H9 (cell line): ENCODE measurements at regions not wholly inside any gene's neighbourhood (a gene's known extent, or its start where the extent isn't known, plus 50 kb on each side); places are given as distances from the start of the nearest gene placed in this dataset.

ENCODE experiments used
- DNase-seq: peaks from one replicate; pipeline ENCODE4 v3.0.0-alpha.2; 2017
- H2AFZ ChIP-seq: one replicate; pipeline ENCODE4 v1.6.1; 2013; ENCODE audit warnings: mild to moderate bottlenecking, low read length, control low read depth, moderate library complexity
- H2AK5ac ChIP-seq: 2 replicates; pipeline ENCODE4 v1.6.1; 2013; ENCODE audit warnings: low read length, control low read depth, mixed read lengths; ENCODE audit not compliant: insufficient read length
- H2BK120ac ChIP-seq: one replicate; pipeline ENCODE4 v1.6.1; 2013; ENCODE audit warnings: low read depth, mild to moderate bottlenecking, low read length, control low read depth, inconsistent platforms; ENCODE audit not compliant: poor library complexity, severe bottlenecking
- H2BK12ac ChIP-seq: 2 replicates; pipeline ENCODE4 v1.6.1; 2013; ENCODE audit warnings: low read length, control low read depth, mixed read lengths, low read depth; ENCODE audit not compliant: insufficient read length
- H2BK15ac ChIP-seq: 2 replicates; pipeline ENCODE4 v1.6.1; 2013; ENCODE audit warnings: low read depth, low read length, control low read depth
- H2BK20ac ChIP-seq: one replicate; pipeline ENCODE4 v1.6.1; 2013; ENCODE audit warnings: low read depth, mild to moderate bottlenecking, low read length, control low read depth, inconsistent platforms; ENCODE audit not compliant: poor library complexity, severe bottlenecking
- H2BK5ac ChIP-seq: 2 replicates; pipeline ENCODE4 v1.6.1; 2013; ENCODE audit warnings: low read length, control low read depth, mixed read lengths; ENCODE audit not compliant: insufficient read length
- H3K14ac ChIP-seq: 2 replicates; pipeline ENCODE4 v1.6.1; 2013; ENCODE audit warnings: low read length, control low read depth; ENCODE audit not compliant: insufficient read depth
- H3K18ac ChIP-seq: 2 replicates; pipeline ENCODE4 v1.6.1; 2013; ENCODE audit warnings: low read depth, mild to moderate bottlenecking, mixed read lengths, low read length, control low read depth; ENCODE audit not compliant: insufficient read length
- H3K23ac ChIP-seq: 2 replicates; pipeline ENCODE4 v1.6.1; 2013; ENCODE audit warnings: low read length, control low read depth, mixed read lengths, low read depth; ENCODE audit not compliant: insufficient read length
- H3K23me2 ChIP-seq: 2 replicates; pipeline ENCODE4 v1.6.1; 2013; ENCODE audit warnings: low read depth, mild to moderate bottlenecking, mixed read lengths, low read length, control low read depth; ENCODE audit not compliant: insufficient read length, poor library complexity, severe bottlenecking
- H3K27ac ChIP-seq: 2 replicates; pipeline ENCODE4 v1.5.1; 2013; ENCODE audit warnings: low read length, control low read depth, mixed read lengths, low read depth; ENCODE audit not compliant: insufficient read length
- H3K27me3 ChIP-seq: 2 replicates; pipeline ENCODE4 v1.6.1; 2013; ENCODE audit warnings: low read length, control low read depth, inconsistent platforms; ENCODE audit not compliant: insufficient read depth
- H3K4ac ChIP-seq: 2 replicates; pipeline ENCODE4 v1.6.1; 2013; ENCODE audit warnings: low read depth, mild to moderate bottlenecking, control low read depth, inconsistent platforms, low read length, moderate library complexity
- H3K4me1 ChIP-seq: 2 replicates; pipeline ENCODE4 v1.6.1; 2013; ENCODE audit warnings: low read length, control low read depth, inconsistent platforms; ENCODE audit not compliant: insufficient read depth
- H3K4me2 ChIP-seq: 2 replicates; pipeline ENCODE4 v1.6.1; 2013; ENCODE audit warnings: low read length, control low read depth, mixed read lengths; ENCODE audit not compliant: insufficient read length, insufficient read depth
- H3K56ac ChIP-seq: 2 replicates; pipeline ENCODE4 v1.6.1; 2013; ENCODE audit warnings: low read depth, mild to moderate bottlenecking, mixed read lengths, low read length, control low read depth; ENCODE audit not compliant: insufficient read length
- H3K79me1 ChIP-seq: 2 replicates; pipeline ENCODE4 v1.6.1; 2013; ENCODE audit warnings: low read depth, mild to moderate bottlenecking, moderate library complexity, low read length, control low read depth, inconsistent platforms; ENCODE audit not compliant: insufficient read depth, poor library complexity, severe bottlenecking
- H3K79me2 ChIP-seq: 2 replicates; pipeline ENCODE4 v1.6.1; 2013; ENCODE audit warnings: low read length, control low read depth, inconsistent platforms; ENCODE audit not compliant: insufficient read depth
- H3K9ac ChIP-seq: 2 replicates; pipeline ENCODE4 v1.6.1; 2013; ENCODE audit warnings: low read length, control low read depth, mixed read lengths; ENCODE audit not compliant: insufficient read length; ENCODE audit errors: extremely low read depth
- H3K9me3 ChIP-seq: one replicate; pipeline ENCODE4 v1.6.1; 2013; ENCODE audit warnings: low read depth, low read length, inconsistent platforms; ENCODE audit not compliant: control insufficient read depth
- H3T11ph ChIP-seq: one replicate; pipeline ENCODE4 v1.6.1; 2013; ENCODE audit warnings: mild to moderate bottlenecking, low read length, control low read depth, inconsistent platforms
- H4K20me1 ChIP-seq: one replicate; pipeline ENCODE4 v1.6.1; 2013; ENCODE audit not compliant: control insufficient read depth, insufficient read length, insufficient read depth
- H4K5ac ChIP-seq: 2 replicates; pipeline ENCODE4 v1.6.1; 2013; ENCODE audit warnings: low read depth, mild to moderate bottlenecking, mixed read lengths, low read length, control low read depth; ENCODE audit not compliant: insufficient read length
- H4K8ac ChIP-seq: replicated peaks from 2 replicates; pipeline ENCODE4 v1.6.1; 2013; ENCODE audit warnings: low read length, control low read depth, mixed read lengths, low read depth; ENCODE audit not compliant: insufficient read length
- H4K91ac ChIP-seq: 2 replicates; pipeline ENCODE4 v1.6.1; 2013; ENCODE audit warnings: low read depth, mild to moderate bottlenecking, moderate library complexity, mixed read lengths, low read length, control low read depth; ENCODE audit not compliant: insufficient read length
- H3K27ac Mint-ChIP-seq, 3 experiments: 2 replicates in 2 of 3; 3 replicates in 1 of 3; pipeline ENCODE4 v1.8.0; 2020 to 2021; ENCODE audit warnings: mixed read lengths in 3 of 3, mild to moderate bottlenecking in 1 of 3, moderate library complexity in 1 of 3
- H3K27me3 Mint-ChIP-seq: 2 replicates; pipeline ENCODE4 v1.8.0; 2021; ENCODE audit warnings: low read depth, mild to moderate bottlenecking, moderate library complexity, mixed read lengths
- H3K36me3 Mint-ChIP-seq, 3 experiments: 2 replicates in 2 of 3; 3 replicates in 1 of 3; pipeline ENCODE4 v1.8.0; 2020 to 2021; ENCODE audit warnings: low read depth in 3 of 3, mixed read lengths in 3 of 3; ENCODE audit not compliant: insufficient read depth in 1 of 3
- H3K4me1 Mint-ChIP-seq, 2 experiments: 2 replicates each; pipeline ENCODE4 v1.8.0; 2020; ENCODE audit warnings: mixed read lengths in 2 of 2
- H3K4me3 Mint-ChIP-seq, 2 experiments: 2 replicates in 1 of 2; 3 replicates in 1 of 2; pipeline ENCODE4 v1.8.0; 2020 to 2021; ENCODE audit warnings: mild to moderate bottlenecking in 2 of 2, mixed read lengths in 2 of 2, moderate library complexity in 1 of 2
- H3K9me3 Mint-ChIP-seq, 2 experiments: 2 replicates in 1 of 2; 3 replicates in 1 of 2; pipeline ENCODE4 v1.8.0; 2020; ENCODE audit warnings: mild to moderate bottlenecking in 2 of 2, mixed read lengths in 2 of 2, moderate library complexity in 1 of 2
- WGBS: extraction: QIAGEN DNeasy Blood & Tissue Kit; methylation state at CpG from one replicate; pipeline ENCODE4 v1.1.7; 2013; ENCODE audit warnings: missing lambda C conversion rate, low lambda C conversion rate, mixed read lengths; ENCODE audit not compliant: insufficient read length; ENCODE audit errors: extremely low coverage; 5-methylcytosine and 5-hydroxymethylcytosine counted together
- TF ChIP-seq, protein P1 (sequence below): fragments of 200-600 bp; sonication (generic); conservative IDR thresholded peaks from 3 replicates; pipeline ENCODE4 v1.8.0; 2021; ENCODE audit warnings: antibody characterized with exemption, mild to moderate bottlenecking

GRCh38 chr15:95149036-95149435 is 917.7 kb downstream of the MCTP2 start:
- no peaks in the 10 kb centered on the region for H4K20me1 ChIP-seq
- no peak overlapping the region for H2BK5ac ChIP-seq
- no peak overlapping the region for H3K56ac ChIP-seq
- no peak overlapping the region for H3K14ac ChIP-seq
- no peak overlapping the region for H2BK120ac ChIP-seq
- no peak overlapping the region for H3T11ph ChIP-seq
- H3K4me1 ChIP-seq: no peaks in the 10 kb centered on the region
- no peak overlapping the region for H2BK15ac ChIP-seq
- H3K23ac ChIP-seq: no peak overlapping the region
- no peaks in the 10 kb centered on the region for H3K79me2 ChIP-seq
- no peak overlapping the region for H3K4ac ChIP-seq
- Mint-ChIP-seq H3K4me3 (no peak overlapping the region), H3K9me3 (peaks cover 8 to 14% of the 10 kb centered on the region in 2 experiments), H3K27me3 (no peaks in the 10 kb centered on the region; the same call in 1 of the 2 replicates), H3K4me1 (no peaks in the 10 kb centered on the region), H3K36me3 (peaks cover 2 to 4% (median 3%) of the 10 kb centered on the region in 3 experiments; a peak in 4 of 7 replicates), H3K27ac (no peak overlapping the region)
- DNase-seq: no peak
- no peak overlapping the region for H2AK5ac ChIP-seq
- H3K27ac ChIP-seq: no peak overlapping the region
- H3K18ac ChIP-seq: no peak overlapping the region
- no peak overlapping the region for H2BK12ac ChIP-seq
- H2AFZ ChIP-seq: no peak overlapping the region
- H2BK20ac ChIP-seq: no peak overlapping the region
- H4K5ac ChIP-seq: no peak overlapping the region
- H3K27me3 ChIP-seq: no peaks in the 10 kb centered on the region
- no peaks in the 10 kb centered on the region for H3K9me3 ChIP-seq
- no peaks in the 10 kb centered on the region for H3K23me2 ChIP-seq
- no peak overlapping the region for H4K91ac ChIP-seq
- TF ChIP-seq, protein P1, sequence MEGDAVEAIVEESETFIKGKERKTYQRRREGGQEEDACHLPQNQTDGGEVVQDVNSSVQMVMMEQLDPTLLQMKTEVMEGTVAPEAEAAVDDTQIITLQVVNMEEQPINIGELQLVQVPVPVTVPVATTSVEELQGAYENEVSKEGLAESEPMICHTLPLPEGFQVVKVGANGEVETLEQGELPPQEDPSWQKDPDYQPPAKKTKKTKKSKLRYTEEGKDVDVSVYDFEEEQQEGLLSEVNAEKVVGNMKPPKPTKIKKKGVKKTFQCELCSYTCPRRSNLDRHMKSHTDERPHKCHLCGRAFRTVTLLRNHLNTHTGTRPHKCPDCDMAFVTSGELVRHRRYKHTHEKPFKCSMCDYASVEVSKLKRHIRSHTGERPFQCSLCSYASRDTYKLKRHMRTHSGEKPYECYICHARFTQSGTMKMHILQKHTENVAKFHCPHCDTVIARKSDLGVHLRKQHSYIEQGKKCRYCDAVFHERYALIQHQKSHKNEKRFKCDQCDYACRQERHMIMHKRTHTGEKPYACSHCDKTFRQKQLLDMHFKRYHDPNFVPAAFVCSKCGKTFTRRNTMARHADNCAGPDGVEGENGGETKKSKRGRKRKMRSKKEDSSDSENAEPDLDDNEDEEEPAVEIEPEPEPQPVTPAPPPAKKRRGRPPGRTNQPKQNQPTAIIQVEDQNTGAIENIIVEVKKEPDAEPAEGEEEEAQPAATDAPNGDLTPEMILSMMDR: no peak
- H3K4me2 ChIP-seq: no peak overlapping the region
- WGBS: no CpG with 5 or more reads among the region's 3 CpGs
- H3K9ac ChIP-seq: no peak overlapping the region
- H3K79me1 ChIP-seq: no peaks in the 10 kb centered on the region
- H4K8ac ChIP-seq: no peak overlapping the region
